ENCODE measurements at regions not wholly inside any gene's neighbourhood (a gene's known extent, or its start where the extent isn't known, plus 50 kb on each side); places are given as distances from the start of the nearest gene placed in this dataset.
A peak's percentile ranks its signal among the peaks of the same experiment; 100 is the strongest.

- no peak overlapping the region for H3K4me3 ChIP-seq (ENCODE audit: low read depth, low read length)
- no peak for DNase-seq (ENCODE audit: low read depth)
- TF ChIP-seq, protein P1, sequence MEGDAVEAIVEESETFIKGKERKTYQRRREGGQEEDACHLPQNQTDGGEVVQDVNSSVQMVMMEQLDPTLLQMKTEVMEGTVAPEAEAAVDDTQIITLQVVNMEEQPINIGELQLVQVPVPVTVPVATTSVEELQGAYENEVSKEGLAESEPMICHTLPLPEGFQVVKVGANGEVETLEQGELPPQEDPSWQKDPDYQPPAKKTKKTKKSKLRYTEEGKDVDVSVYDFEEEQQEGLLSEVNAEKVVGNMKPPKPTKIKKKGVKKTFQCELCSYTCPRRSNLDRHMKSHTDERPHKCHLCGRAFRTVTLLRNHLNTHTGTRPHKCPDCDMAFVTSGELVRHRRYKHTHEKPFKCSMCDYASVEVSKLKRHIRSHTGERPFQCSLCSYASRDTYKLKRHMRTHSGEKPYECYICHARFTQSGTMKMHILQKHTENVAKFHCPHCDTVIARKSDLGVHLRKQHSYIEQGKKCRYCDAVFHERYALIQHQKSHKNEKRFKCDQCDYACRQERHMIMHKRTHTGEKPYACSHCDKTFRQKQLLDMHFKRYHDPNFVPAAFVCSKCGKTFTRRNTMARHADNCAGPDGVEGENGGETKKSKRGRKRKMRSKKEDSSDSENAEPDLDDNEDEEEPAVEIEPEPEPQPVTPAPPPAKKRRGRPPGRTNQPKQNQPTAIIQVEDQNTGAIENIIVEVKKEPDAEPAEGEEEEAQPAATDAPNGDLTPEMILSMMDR (IDR thresholded peaks at IDR 0.05; ENCODE audit: insufficient read depth, low read length): no peak
Measured at GRCh38 chr13:33548069-33548468, 262.5 kb upstream of the STARD13 start.

GRCh38 chr13:33550276-33550675 is 264.7 kb upstream of the STARD13 start:
- no peak for DNase-seq (ENCODE audit: low read depth)
- no peak overlapping the region for H3K4me3 ChIP-seq (ENCODE audit: low read depth, low read length)
- TF ChIP-seq, protein P1 (IDR thresholded peaks at IDR 0.05; ENCODE audit: insufficient read depth, low read length): no peak

DNA sequence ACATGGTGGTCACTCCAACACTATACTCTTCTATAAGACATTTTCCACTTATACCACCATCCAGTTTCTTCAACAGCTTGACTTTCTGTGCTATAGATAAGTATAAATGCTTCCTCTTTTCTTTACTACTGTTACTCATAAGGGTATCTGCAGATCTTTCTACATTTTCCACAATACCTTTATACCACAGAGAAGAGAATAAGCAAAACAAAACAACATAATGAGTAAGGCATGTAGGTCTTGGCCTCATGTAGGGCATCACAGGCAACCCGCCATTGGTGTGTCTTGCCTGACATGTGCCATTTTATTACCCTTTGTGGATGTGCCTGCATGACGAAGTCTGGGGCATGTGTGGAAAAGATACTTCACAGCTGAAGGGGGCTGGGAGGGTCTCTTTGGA is 265.3 kb upstream of the STARD13 start:
- no peak overlapping the region for H3K4me3 ChIP-seq (ENCODE audit: low read depth, low read length)
- TF ChIP-seq, protein P1 (IDR thresholded peaks at IDR 0.05; ENCODE audit: insufficient read depth, low read length): no peak
- DNase-seq (ENCODE audit: low read depth): no peak

DNA sequence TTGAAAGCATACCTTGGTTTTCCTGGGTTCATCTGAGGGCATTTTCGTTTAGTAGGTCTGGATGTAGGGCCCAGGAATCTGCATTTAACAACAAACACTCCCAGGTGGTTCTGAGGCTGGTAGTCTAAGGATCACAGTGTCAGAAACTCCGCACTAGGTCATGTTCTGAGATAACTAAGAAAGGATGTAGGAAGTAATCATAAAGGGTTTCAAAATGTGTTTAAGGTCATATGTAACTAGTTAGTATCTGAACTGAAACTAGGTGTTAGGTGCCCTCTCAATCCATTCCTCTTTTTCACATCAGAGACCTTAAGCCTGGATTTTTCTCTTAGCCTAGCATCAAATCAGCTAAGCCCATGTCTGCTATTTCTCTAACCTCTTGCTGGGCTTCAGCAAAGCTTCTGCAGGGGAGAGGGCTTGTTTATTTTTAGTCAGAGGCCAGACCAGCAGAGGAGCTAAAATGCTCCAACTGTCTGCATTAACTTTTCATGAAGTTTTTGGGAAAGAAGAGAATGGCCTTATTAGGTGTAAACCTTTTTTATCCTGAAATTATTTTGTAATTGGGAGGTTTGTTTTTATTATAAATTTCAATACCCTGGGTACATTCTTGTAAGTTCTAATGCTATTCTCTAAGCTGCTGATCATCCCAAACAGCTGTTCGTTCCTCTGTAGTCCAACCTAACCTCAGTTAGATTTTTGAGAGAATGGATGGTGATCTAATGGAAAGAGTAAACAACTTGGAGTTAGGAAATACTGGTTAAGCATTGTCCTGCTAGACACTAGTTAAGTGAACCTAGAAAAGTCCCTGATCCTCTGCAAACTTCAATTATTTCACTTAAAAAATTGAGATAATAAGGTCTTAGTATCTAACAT is 262.8 kb upstream of the RFC3 start:
- no peak overlapping the region for H3K4me3 ChIP-seq (ENCODE audit: low read depth, low read length)
- TF ChIP-seq, protein P1 (IDR thresholded peaks at IDR 0.05; ENCODE audit: insufficient read depth, low read length): no peak
- peak; percentile 12 for DNase-seq (ENCODE audit: low read depth)

DNA sequence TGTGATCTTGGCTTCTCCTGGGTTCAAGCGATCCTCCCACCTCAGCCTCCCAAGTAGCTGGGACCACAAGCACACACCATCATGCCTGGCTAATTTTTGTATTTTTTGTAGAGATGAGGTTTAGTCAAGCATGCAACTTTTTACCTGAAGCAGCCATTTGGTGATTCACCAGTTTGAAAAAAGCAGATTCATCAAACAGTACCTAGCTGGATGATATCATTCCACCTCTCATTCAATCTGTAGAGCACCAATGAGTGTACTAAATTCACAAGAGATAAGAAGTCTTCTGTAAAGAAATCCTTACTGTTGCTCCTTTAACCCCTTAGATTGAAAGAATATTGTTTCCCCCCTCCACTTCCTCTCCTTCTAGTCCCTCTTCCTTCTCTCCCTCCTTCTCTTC is 261.1 kb upstream of the RFC3 start:
- H3K4me3 ChIP-seq (ENCODE audit: low read depth, low read length): no peak overlapping the region
- TF ChIP-seq, protein P1 (IDR thresholded peaks at IDR 0.05; ENCODE audit: insufficient read depth, low read length): no peak
- DNase-seq (ENCODE audit: low read depth): no peak

- TF ChIP-seq, protein P1 (IDR thresholded peaks at IDR 0.05; ENCODE audit: insufficient read depth, low read length): no peak
- H3K4me3 ChIP-seq (ENCODE audit: low read depth, low read length): no peak overlapping the region
- peak; percentile 52 for DNase-seq (ENCODE audit: low read depth)
Measured at GRCh38 chr13:33560726-33561125, 257.2 kb upstream of the RFC3 start.

Data from fibroblast of the aortic adventitia (primary cell).